HL-60 (cell line): ENCODE measurements at regions not wholly inside any gene's neighbourhood (a gene's known extent, or its start where the extent isn't known, plus 50 kb on each side); places are given as distances from the start of the nearest gene placed in this dataset.

Experiments used
- DNase-seq, 2 experiments: peaks; one replicate each; pipeline ENCODE4 v3.0.0-alpha.2; 2010 to 2020; ENCODE audit warnings: low read depth in 1 of 2, low spot score in 1 of 2
- H3K27ac ChIP-seq: fragments of 250-450 bp; sonication (Bioruptor Pico); replicated peaks from 2 replicates; pipeline ENCODE4 v1.5.1; 2020; ENCODE audit warnings: mild to moderate bottlenecking, moderate library complexity
- H3K27me3 ChIP-seq: fragments of 250-450 bp; sonication (Bioruptor Pico); 2 replicates; pipeline ENCODE4 v1.5.1; 2021; ENCODE audit warnings: mild to moderate bottlenecking, moderate library complexity; ENCODE audit not compliant: insufficient read depth, poor library complexity, severe bottlenecking
- H3K4me3 ChIP-seq: replicated peaks from 2 replicates; pipeline ENCODE4 v1.5.1; 2011; ENCODE audit warnings: mild to moderate bottlenecking, control low read depth, low read length; ENCODE audit not compliant: insufficient read depth
- GABPA ChIP-seq: IDR thresholded peaks from 2 replicates; pipeline ENCODE4 v1.6.1; 2012; ENCODE audit warnings: low read depth
- POLR2AphosphoS5 ChIP-seq: IDR thresholded peaks from 2 replicates; pipeline ENCODE4 v1.6.1; 2012; ENCODE audit warnings: low read depth
- SPI1 ChIP-seq: IDR thresholded peaks from 2 replicates; pipeline ENCODE4 v1.6.1; 2012; ENCODE audit warnings: low read depth, mild to moderate bottlenecking, borderline replicate concordance
- TF ChIP-seq, protein P1 (sequence below): IDR thresholded peaks from 2 replicates; pipeline ENCODE4 v1.6.1; 2012; ENCODE audit warnings: low read depth; ENCODE audit not compliant: insufficient replicate concordance
- TF ChIP-seq, protein P2 (sequence below): IDR thresholded peaks from one replicate; pipeline ENCODE4 v1.5.1; 2011; ENCODE audit warnings: low read length, control low read depth, inconsistent platforms; ENCODE audit not compliant: insufficient read depth

DNA sequence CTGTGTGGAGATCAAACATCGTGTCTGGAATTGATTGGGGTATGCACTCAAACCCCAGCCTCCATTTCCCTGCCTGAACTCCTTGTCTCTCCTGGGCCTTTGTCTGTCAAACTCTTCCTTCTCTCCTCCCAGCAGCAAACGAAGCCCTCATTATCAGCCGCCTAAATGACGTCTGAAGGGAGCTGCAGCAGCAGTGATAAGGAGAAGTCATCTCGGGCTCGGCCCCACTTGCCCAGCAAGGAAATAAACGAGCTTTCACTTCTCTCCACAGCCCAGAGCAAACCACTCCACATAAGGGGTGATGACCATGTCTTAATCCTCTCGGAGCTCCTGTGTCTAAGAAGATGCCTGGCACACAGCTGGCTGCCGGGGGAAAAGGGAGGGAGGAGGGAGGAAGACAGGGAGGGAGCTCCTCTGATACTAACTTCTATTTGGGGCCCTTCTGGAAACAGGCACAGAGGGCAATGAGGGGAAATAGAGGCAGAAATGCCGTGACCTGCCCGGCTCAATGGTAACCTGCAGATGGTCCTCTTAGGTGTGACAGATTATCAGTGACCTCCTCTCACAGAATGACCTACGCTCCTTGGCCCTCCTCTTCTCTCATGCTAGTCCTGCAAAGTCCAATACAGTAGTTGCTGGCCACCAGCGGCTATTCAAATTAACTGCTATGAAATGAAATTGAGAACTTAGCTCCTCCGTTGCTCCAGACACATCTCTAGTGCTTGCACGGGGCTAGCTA is 100.4 kb downstream of the PXDC1 start:
- no peak for DNase-seq
- Histone ChIP-seq H3K27me3 (no peaks in the 10 kb centered on the region), H3K27ac (no peak overlapping the region), H3K4me3 (no peak overlapping the region)
- TF ChIP-seq POLR2AphosphoS5 (no peak), GABPA (no peak), SPI1 (no peak)
- TF ChIP-seq, protein P1, sequence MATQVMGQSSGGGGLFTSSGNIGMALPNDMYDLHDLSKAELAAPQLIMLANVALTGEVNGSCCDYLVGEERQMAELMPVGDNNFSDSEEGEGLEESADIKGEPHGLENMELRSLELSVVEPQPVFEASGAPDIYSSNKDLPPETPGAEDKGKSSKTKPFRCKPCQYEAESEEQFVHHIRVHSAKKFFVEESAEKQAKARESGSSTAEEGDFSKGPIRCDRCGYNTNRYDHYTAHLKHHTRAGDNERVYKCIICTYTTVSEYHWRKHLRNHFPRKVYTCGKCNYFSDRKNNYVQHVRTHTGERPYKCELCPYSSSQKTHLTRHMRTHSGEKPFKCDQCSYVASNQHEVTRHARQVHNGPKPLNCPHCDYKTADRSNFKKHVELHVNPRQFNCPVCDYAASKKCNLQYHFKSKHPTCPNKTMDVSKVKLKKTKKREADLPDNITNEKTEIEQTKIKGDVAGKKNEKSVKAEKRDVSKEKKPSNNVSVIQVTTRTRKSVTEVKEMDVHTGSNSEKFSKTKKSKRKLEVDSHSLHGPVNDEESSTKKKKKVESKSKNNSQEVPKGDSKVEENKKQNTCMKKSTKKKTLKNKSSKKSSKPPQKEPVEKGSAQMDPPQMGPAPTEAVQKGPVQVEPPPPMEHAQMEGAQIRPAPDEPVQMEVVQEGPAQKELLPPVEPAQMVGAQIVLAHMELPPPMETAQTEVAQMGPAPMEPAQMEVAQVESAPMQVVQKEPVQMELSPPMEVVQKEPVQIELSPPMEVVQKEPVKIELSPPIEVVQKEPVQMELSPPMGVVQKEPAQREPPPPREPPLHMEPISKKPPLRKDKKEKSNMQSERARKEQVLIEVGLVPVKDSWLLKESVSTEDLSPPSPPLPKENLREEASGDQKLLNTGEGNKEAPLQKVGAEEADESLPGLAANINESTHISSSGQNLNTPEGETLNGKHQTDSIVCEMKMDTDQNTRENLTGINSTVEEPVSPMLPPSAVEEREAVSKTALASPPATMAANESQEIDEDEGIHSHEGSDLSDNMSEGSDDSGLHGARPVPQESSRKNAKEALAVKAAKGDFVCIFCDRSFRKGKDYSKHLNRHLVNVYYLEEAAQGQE = no peak
- TF ChIP-seq, protein P2, sequence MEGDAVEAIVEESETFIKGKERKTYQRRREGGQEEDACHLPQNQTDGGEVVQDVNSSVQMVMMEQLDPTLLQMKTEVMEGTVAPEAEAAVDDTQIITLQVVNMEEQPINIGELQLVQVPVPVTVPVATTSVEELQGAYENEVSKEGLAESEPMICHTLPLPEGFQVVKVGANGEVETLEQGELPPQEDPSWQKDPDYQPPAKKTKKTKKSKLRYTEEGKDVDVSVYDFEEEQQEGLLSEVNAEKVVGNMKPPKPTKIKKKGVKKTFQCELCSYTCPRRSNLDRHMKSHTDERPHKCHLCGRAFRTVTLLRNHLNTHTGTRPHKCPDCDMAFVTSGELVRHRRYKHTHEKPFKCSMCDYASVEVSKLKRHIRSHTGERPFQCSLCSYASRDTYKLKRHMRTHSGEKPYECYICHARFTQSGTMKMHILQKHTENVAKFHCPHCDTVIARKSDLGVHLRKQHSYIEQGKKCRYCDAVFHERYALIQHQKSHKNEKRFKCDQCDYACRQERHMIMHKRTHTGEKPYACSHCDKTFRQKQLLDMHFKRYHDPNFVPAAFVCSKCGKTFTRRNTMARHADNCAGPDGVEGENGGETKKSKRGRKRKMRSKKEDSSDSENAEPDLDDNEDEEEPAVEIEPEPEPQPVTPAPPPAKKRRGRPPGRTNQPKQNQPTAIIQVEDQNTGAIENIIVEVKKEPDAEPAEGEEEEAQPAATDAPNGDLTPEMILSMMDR = no peak

DNA sequence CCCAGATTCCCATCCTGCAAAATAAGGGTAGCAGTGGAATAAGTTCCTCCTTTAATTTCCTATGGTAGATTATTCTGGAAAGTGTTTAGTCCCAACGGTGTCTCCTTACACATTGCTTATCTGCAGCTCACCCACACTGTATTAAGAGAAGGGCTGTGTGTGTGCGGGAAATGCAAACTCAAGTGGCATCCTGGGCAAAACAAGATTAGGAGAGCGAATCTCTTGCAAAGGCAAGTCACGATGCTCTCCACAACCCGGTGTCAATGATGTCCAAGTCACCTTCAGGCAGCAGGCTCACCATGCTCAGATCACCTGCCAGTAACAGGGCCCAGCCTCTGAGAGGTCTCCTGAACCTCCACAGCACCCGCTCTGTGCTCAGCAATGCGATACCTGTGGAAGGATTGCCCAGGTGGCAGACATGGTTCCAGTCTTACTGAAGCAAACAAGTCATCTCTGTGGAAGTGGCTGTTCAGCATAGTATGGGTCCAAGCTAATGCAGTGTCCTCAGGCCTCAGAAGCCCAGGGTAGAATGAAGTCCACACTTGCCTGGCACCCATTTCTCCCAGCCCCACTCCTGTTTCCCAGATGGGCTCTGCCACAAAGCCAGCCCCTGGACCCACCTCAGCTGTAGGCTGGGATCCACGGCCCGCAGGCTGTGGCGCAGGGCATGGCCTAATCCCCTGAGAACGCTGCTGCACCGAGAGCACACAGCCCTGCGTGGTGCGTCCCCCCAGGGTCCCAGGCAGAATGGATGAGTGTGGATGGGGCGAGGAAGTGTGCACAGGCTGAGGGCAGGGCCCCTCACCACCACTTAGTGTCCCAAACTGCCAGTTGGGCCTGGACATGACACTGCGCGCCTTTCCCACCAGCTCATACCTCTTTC is 101.2 kb downstream of the PXDC1 start:
- Histone ChIP-seq H3K4me3 (no peak overlapping the region), H3K27ac (no peak overlapping the region)
- TF ChIP-seq POLR2AphosphoS5 (no peak), SPI1 (no peak), GABPA (no peak)
- TF ChIP-seq, protein P2 = no peak
- TF ChIP-seq, protein P1 = no peak

DNA sequence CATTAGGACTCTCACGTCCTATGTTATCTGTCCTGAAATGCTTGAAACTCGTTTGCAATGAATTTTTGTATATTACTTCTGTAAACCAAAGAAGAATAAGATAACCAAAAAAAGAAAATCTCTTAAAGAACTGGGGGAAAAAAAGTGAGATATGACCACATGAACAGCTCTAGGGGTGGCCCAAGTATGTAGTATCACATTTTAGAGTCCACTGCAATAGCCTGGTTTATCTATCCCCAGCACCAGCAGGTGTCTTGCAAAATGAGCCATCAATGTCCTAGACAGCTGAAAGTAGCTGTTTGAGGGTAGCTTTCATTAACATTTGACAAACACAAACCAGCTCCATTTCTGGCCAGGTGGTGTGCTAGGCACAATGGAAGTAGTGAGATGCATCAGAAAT is 102.8 kb downstream of the PXDC1 start:
- Histone ChIP-seq H3K4me3 (no peak overlapping the region), H3K27me3 (no peaks in the 10 kb centered on the region), H3K27ac (no peak overlapping the region)
- no peak for DNase-seq
- TF ChIP-seq, protein P1 = no peak
- TF ChIP-seq SPI1 (no peak), POLR2AphosphoS5 (no peak), GABPA (no peak)
- TF ChIP-seq, protein P2 = no peak

More for the DNA sequence above, 101.2 kb downstream of the PXDC1 start:
- no peak for DNase-seq
- H3K27me3 ChIP-seq = no peaks in the 10 kb centered on the region
